ENCODE measurements at regions not wholly inside any gene's neighbourhood (a gene's known extent, or its start where the extent isn't known, plus 50 kb on each side); places are given as distances from the start of the nearest gene placed in this dataset.

DNA sequence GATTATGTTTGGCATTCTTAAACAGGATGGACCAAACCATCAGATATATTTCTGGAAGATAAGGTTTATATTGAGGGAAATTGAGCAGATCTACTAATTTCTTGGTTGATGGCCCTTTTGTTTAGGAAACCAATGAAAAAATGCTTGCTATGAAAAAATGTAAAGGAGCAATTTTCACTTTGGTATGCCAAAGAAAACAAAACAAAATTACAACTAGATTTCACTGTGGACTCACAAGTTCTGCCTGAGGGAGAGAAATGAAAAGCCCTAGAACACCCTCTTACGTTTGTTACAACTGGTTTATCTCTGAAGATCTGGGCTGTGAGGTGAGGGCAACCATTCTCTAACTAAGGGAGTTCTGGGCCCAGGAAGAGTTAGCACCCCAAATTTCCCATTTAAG is 122.5 kb upstream of the IL15 start:
- Histone ChIP-seq H3K9me3 (no peaks in the 10 kb centered on the region), H3K36me3 (no peaks in the 10 kb centered on the region), H3K27ac (no peak overlapping the region), H3K4me1 (no peaks in the 10 kb centered on the region), H3K4me3 (no peak overlapping the region), H3K27me3 (no peaks in the 10 kb centered on the region)
- TF ChIP-seq, protein P1, sequence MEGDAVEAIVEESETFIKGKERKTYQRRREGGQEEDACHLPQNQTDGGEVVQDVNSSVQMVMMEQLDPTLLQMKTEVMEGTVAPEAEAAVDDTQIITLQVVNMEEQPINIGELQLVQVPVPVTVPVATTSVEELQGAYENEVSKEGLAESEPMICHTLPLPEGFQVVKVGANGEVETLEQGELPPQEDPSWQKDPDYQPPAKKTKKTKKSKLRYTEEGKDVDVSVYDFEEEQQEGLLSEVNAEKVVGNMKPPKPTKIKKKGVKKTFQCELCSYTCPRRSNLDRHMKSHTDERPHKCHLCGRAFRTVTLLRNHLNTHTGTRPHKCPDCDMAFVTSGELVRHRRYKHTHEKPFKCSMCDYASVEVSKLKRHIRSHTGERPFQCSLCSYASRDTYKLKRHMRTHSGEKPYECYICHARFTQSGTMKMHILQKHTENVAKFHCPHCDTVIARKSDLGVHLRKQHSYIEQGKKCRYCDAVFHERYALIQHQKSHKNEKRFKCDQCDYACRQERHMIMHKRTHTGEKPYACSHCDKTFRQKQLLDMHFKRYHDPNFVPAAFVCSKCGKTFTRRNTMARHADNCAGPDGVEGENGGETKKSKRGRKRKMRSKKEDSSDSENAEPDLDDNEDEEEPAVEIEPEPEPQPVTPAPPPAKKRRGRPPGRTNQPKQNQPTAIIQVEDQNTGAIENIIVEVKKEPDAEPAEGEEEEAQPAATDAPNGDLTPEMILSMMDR (IDR thresholded peaks at IDR 0.05): no peak
- DNase-seq (ENCODE audit: low spot score in 2 of 2): no peak
- intact Hi-C loops (cut with DNase I): no loop called here

DNA sequence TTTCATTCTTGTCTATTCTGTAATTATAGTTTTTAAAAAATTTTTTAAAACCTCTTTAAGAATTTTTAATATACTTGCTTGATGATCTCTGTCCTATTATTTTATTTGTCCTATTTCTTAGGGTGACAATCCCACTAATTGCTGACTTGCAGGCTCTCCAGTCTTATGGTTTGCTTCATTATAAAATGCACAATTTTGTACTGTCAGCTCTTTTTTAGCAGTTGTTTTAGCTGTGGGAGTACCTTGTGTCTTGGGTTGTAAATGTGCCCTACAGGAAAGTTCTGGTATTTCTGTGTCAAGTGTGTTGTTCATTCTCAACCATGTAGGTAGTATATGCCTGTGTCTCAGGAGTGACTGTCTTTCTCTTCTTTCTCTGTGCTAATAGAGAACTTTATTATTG is 118.2 kb upstream of the IL15 start:
- Histone ChIP-seq H3K4me3 (no peak overlapping the region), H3K4me1 (no peaks in the 10 kb centered on the region), H3K9me3 (no peaks in the 10 kb centered on the region), H3K27ac (no peak overlapping the region), H3K36me3 (no peaks in the 10 kb centered on the region), H3K27me3 (no peaks in the 10 kb centered on the region)
- TF ChIP-seq, protein P1 (IDR thresholded peaks at IDR 0.05): no peak
- DNase-seq (ENCODE audit: low spot score in 2 of 2): no peak
- intact Hi-C loops (cut with DNase I): no loop called here

DNA sequence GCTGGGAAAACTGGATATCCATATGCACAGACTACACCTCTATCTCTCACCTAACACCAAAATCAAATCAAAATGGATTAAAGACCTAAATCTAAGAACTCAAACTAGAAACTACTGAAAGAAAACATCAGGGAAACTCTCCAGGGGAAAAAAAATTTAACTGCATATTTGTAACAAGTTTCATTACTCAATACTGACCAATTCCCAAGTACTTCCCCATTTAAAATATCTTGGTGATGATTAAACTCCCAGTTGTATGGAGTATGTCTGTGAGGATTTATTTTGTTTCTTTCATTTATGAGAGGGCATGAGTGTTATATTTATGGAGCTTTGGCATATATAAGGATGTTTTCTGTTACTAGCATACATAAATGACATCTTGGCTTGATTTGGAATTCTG is 112.3 kb upstream of the IL15 start:
- Histone ChIP-seq H3K36me3 (no peaks in the 10 kb centered on the region), H3K9me3 (peaks cover 0 to 11% of the 10 kb centered on the region in 2 donors), H3K4me3 (no peak overlapping the region), H3K4me1 (no peaks in the 10 kb centered on the region), H3K27ac (no peak overlapping the region), H3K27me3 (no peaks in the 10 kb centered on the region)
- intact Hi-C loops (cut with DNase I): no loop called here
- no peak for DNase-seq (ENCODE audit: low spot score in 2 of 2)
- TF ChIP-seq, protein P1 (IDR thresholded peaks at IDR 0.05): no peak

DNA sequence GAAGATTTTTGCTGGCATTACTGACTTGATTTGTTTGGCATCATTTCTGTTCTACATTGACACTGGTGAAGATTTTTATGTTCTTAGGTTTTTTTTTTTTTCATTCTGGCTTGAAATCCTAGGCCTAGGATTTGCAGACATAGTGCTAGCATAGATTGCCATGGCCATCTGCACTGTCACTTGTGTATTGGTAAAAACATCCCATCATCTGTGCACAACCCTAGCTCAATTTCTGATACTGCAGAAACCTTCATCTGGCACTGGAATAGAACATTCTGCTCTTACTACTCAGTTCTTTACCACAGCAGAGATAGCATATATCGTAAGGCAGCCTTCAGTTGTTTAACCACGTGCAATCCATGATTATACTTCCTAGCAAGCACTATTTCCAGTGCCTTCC is 111.5 kb upstream of the IL15 start:
- Histone ChIP-seq H3K4me1 (no peaks in the 10 kb centered on the region), H3K27ac (no peak overlapping the region), H3K27me3 (no peaks in the 10 kb centered on the region), H3K4me3 (no peak overlapping the region), H3K9me3 (peaks cover 0 to 11% of the 10 kb centered on the region in 2 donors), H3K36me3 (no peaks in the 10 kb centered on the region)
- DNase-seq (ENCODE audit: low spot score in 2 of 2): no peak
- TF ChIP-seq, protein P1 (IDR thresholded peaks at IDR 0.05): no peak
- intact Hi-C loops (cut with DNase I): no loop called here

DNA sequence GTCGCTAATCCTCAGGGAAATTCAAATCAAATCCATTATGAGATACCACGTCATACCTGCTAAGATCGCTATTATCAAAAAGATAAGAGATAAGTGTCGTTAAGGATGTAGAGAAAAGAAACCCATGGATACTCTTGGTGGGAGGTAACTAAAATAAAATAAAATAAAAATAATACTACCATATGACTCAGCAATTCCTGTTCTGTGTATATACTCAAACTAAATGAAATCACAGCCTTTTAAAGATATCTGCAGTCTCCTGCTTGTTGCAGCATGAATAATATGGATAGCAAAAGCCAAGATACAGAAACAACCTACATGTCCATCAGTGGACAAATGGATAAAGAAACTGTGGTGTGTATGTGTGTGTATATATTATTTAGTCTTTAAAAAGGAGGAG is 105.8 kb upstream of the IL15 start:
- intact Hi-C loops (cut with DNase I): no loop called here
- DNase-seq (ENCODE audit: low spot score in 2 of 2): no peak
- Histone ChIP-seq H3K4me3 (no peak overlapping the region), H3K4me1 (no peaks in the 10 kb centered on the region), H3K27ac (no peak overlapping the region), H3K36me3 (no peaks in the 10 kb centered on the region), H3K9me3 (peaks cover 0 to 11% of the 10 kb centered on the region in 2 donors), H3K27me3 (no peaks in the 10 kb centered on the region)
- TF ChIP-seq, protein P1 (IDR thresholded peaks at IDR 0.05): no peak

DNA sequence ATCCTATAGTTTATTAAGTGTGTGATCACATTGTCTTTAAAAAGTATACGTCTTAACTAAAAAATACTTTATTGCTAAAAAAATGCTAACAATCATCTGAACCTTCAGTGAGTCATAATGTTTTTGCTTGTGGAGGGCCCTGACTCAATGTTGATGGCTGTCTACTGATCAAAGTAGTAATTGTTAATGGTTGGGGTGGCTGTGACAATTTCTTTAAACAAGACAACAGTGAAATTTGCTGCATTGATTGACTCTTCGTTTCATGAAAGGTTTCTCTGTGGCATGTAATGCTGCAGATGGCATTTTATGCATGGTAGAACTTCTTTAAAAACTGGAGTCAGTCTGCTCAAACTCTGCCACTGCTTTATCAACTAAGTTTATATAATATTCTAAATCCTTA is 101.4 kb upstream of the IL15 start:
- no peak for DNase-seq (ENCODE audit: low spot score in 2 of 2)
- intact Hi-C loops (cut with DNase I): no loop called here
- Histone ChIP-seq H3K9me3 (peaks cover 3 to 18% of the 10 kb centered on the region in 2 donors), H3K27ac (no peak overlapping the region), H3K27me3 (no peaks in the 10 kb centered on the region), H3K36me3 (no peaks in the 10 kb centered on the region), H3K4me3 (no peak overlapping the region), H3K4me1 (no peaks in the 10 kb centered on the region)
- TF ChIP-seq, protein P1 (IDR thresholded peaks at IDR 0.05): no peak

All from ascending aorta (tissue), 2 donors.